CD4-positive, alpha-beta memory T cell (primary cell): ENCODE measurements at regions not wholly inside any gene's neighbourhood (a gene's known extent, or its start where the extent isn't known, plus 50 kb on each side); places are given as distances from the start of the nearest gene placed in this dataset.

Experiments used
- CTCF ChIA-PET: fragments of 350-600 bp; sonication (Branson Sonifier 250); formaldehyde crosslinking; loops from one replicate; lab custom pipeline; 2021; ENCODE audit warnings: inconsistent platforms; ENCODE audit not compliant: partially characterized antibody; lab: Charles Lee
- POLR2A ChIA-PET: fragments of 350-600 bp; sonication (Branson Sonifier 250); formaldehyde crosslinking; loops from one replicate; lab custom pipeline; 2021; ENCODE audit not compliant: partially characterized antibody; lab: Charles Lee
- DNase-seq, 5 donors: peaks; one replicate each; pipeline versions ENCODE4 v3.0.0 to v3.0.0-alpha.2; 2020 to 2022; ENCODE audit warnings: mixed read lengths in 1 of 5
- H3K27ac ChIP-seq: one replicate; pipeline ENCODE4 v1.7.0; 2013; ENCODE audit warnings: low read depth, low read length
- H3K27me3 ChIP-seq: 2 replicates; pipeline ENCODE4 v1.7.0; 2013; ENCODE audit warnings: mild to moderate bottlenecking, low read length, moderate library complexity; ENCODE audit not compliant: insufficient read depth
- H3K36me3 ChIP-seq: 2 replicates; pipeline ENCODE4 v1.7.0; 2013; ENCODE audit warnings: mild to moderate bottlenecking, low read length, moderate library complexity; ENCODE audit not compliant: insufficient read depth
- H3K4me1 ChIP-seq: 2 replicates; pipeline ENCODE4 v1.7.0; 2013; ENCODE audit warnings: mild to moderate bottlenecking, low read length, moderate library complexity; ENCODE audit not compliant: insufficient read depth
- H3K4me3 ChIP-seq, 2 donors: one replicate each; pipeline ENCODE4 v1.7.0; 2013; ENCODE audit warnings: low read length in 2 of 2, mild to moderate bottlenecking in 1 of 2
- H3K9me3 ChIP-seq, 2 donors: one replicate each; pipeline ENCODE4 v1.7.0; 2013; ENCODE audit warnings: low read length in 2 of 2, control low read depth in 1 of 2; ENCODE audit not compliant: control insufficient read depth in 1 of 2
- H3K27ac Mint-ChIP-seq, 7 donors: one replicate each; pipeline ENCODE4 v1.8.0; 2020 to 2021; ENCODE audit warnings: mixed read lengths in 7 of 7, mild to moderate bottlenecking in 6 of 7, inconsistent platforms in 3 of 7, moderate library complexity in 3 of 7
- H3K27me3 Mint-ChIP-seq, 2 donors: one replicate each; pipeline ENCODE4 v1.8.0; 2020 to 2021; ENCODE audit warnings: mixed read lengths in 2 of 2
- H3K36me3 Mint-ChIP-seq, 2 donors: one replicate each; pipeline ENCODE4 v1.8.0; 2020 to 2021; ENCODE audit warnings: mixed read lengths in 2 of 2, inconsistent platforms in 1 of 2, mild to moderate bottlenecking in 1 of 2
- H3K4me1 Mint-ChIP-seq, 4 donors: one replicate each; pipeline ENCODE4 v1.8.0; 2020 to 2021; ENCODE audit warnings: mixed read lengths in 4 of 4, mild to moderate bottlenecking in 1 of 4
- H3K4me3 Mint-ChIP-seq, 8 donors: one replicate each; pipeline ENCODE4 v1.8.0; 2020 to 2021; ENCODE audit warnings: mixed read lengths in 8 of 8, mild to moderate bottlenecking in 7 of 8, moderate library complexity in 6 of 8, inconsistent platforms in 3 of 8
- H3K9me3 Mint-ChIP-seq, 8 donors: one replicate each; pipeline ENCODE4 v1.8.0; 2020 to 2021; ENCODE audit warnings: mixed read lengths in 8 of 8, mild to moderate bottlenecking in 5 of 8, inconsistent platforms in 3 of 8, moderate library complexity in 1 of 8
- intact Hi-C: fragments of 100-400 bp; cut with micrococcal nuclease; formaldehyde crosslinking; loops from one replicate; pipeline ENCODE4 v1.15.1; 2023

DNA sequence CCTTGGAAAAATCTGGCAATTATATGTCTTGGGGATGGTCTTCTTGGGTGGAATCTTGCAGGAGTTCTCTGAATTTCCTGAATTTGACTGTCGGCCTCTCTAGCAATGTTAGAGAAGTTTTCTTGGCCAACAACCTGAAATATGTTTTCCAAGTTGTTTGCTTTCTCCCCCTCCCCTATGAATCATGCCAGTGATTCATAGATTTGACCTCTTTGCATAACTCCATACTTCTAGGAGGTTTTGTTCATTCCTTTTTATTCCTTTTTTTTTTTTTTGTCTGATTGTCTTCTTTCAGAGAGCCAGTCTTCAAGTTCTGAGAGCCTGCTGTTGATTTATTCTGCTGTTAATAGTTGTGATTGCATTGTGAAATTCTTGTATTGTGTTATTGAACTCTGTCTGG is 56.7 kb upstream of the SLC44A1 start:
- no peak overlapping the region for H3K4me3 ChIP-seq
- H3K27ac ChIP-seq, result no peak overlapping the region
- no peaks in the 10 kb centered on the region for H3K9me3 Mint-ChIP-seq
- no peak overlapping the region for H3K4me3 Mint-ChIP-seq
- CTCF ChIA-PET, result no interaction called here
- H3K4me1 Mint-ChIP-seq, result peaks cover 0 to 2% (median 0%) of the 10 kb centered on the region in 4 donors
- peaks cover 4% of the 10 kb centered on the region in 2 donors for H3K27me3 Mint-ChIP-seq
- H3K4me1 ChIP-seq, result no peaks in the 10 kb centered on the region
- H3K36me3 ChIP-seq, result no peaks in the 10 kb centered on the region
- H3K36me3 Mint-ChIP-seq, result no peaks in the 10 kb centered on the region
- POLR2A ChIA-PET, result no interaction called here
- no peaks in the 10 kb centered on the region for H3K9me3 ChIP-seq
- intact Hi-C loops, result no loop called here
- DNase-seq, result no peak
- no peak overlapping the region for H3K27ac Mint-ChIP-seq
- no peaks in the 10 kb centered on the region for H3K27me3 ChIP-seq

- POLR2A ChIA-PET, result no interaction called here
- Mint-ChIP-seq H3K27me3 (peaks cover 4 to 5% of the 10 kb centered on the region in 2 donors), H3K4me3 (no peak overlapping the region), H3K9me3 (no peaks in the 10 kb centered on the region), H3K4me1 (peaks cover 0 to 2% (median 0%) of the 10 kb centered on the region in 4 donors), H3K36me3 (no peaks in the 10 kb centered on the region), H3K27ac (peak overlapping the region in 1 of 7 donors; percentile 9)
- Histone ChIP-seq H3K4me3 (no peak overlapping the region), H3K27me3 (no peaks in the 10 kb centered on the region), H3K27ac (no peak overlapping the region), H3K4me1 (no peaks in the 10 kb centered on the region), H3K36me3 (no peaks in the 10 kb centered on the region), H3K9me3 (no peaks in the 10 kb centered on the region)
- intact Hi-C loops, result no loop called here
- no peak for DNase-seq
- CTCF ChIA-PET, result no interaction called here
Observed at GRCh38 chr9:105188746-105189145, 55.7 kb upstream of the SLC44A1 start.

GRCh38 chr9:105191508-105192121 is 52.8 kb upstream of the SLC44A1 start:
- no peaks in the 10 kb centered on the region for H3K36me3 ChIP-seq
- Mint-ChIP-seq H3K4me1 (peaks cover 0 to 2% (median 0%) of the 10 kb centered on the region in 4 donors), H3K27ac (peak overlapping the region in 1 of 7 donors; percentile 22), H3K9me3 (peaks cover 0 to 3% (median 0%) of the 10 kb centered on the region in 8 donors), H3K27me3 (peaks cover 6 to 11% of the 10 kb centered on the region in 2 donors), H3K36me3 (no peaks in the 10 kb centered on the region), H3K4me3 (peak overlapping the region in 2 of 8 donors; percentile 9 to 17)
- CTCF ChIA-PET, result no interaction called here
- no peak overlapping the region for H3K27ac ChIP-seq
- no peaks in the 10 kb centered on the region for H3K4me1 ChIP-seq
- no peaks in the 10 kb centered on the region for H3K9me3 ChIP-seq
- H3K27me3 ChIP-seq, result no peaks in the 10 kb centered on the region
- H3K4me3 ChIP-seq, result no peak overlapping the region
- DNase-seq, result no peak
- POLR2A ChIA-PET, result no interaction called here
- intact Hi-C loops, result no loop called here

DNA sequence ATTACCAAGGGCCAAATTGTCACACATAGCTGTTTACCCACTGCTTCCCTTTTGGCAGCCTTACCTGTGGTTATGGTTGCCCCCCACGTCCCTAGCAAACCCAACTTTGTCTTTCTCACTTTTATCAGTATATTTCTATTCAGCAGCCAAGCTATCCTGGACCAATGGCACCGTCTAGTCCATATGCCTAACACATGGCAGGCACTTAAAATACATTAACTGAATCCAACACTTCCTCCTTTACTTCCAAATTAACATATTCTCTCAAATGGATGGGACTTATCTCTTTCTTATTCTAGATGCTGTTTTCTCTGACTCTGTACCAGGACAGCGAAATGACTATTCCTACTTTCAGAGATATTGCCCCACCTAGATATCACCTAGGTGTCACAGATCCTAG is 50.9 kb upstream of the SLC44A1 start:
- CTCF ChIA-PET, result no interaction called here
- no peaks in the 10 kb centered on the region for H3K36me3 ChIP-seq
- peaks cover 0 to 2% (median 0%) of the 10 kb centered on the region in 4 donors for H3K4me1 Mint-ChIP-seq
- POLR2A ChIA-PET, result no interaction called here
- H3K9me3 ChIP-seq, result no peaks in the 10 kb centered on the region
- no peak overlapping the region for H3K4me3 Mint-ChIP-seq
- DNase-seq, result no peak
- no peak overlapping the region for H3K4me3 ChIP-seq
- no peaks in the 10 kb centered on the region for H3K36me3 Mint-ChIP-seq
- H3K27me3 Mint-ChIP-seq, result peaks cover 6 to 11% of the 10 kb centered on the region in 2 donors
- no peak overlapping the region for H3K27ac Mint-ChIP-seq
- no peak overlapping the region for H3K27ac ChIP-seq
- intact Hi-C loops, result no loop called here
- H3K27me3 ChIP-seq, result no peaks in the 10 kb centered on the region
- no peaks in the 10 kb centered on the region for H3K4me1 ChIP-seq
- peaks cover 0 to 3% (median 0%) of the 10 kb centered on the region in 8 donors for H3K9me3 Mint-ChIP-seq

- ChIA-PET POLR2A (no interaction called here), CTCF (no interaction called here)
- no peak for DNase-seq
- Mint-ChIP-seq H3K4me1 (peaks cover 0 to 2% (median 0%) of the 10 kb centered on the region in 4 donors), H3K9me3 (peaks cover 0 to 3% (median 0%) of the 10 kb centered on the region in 8 donors), H3K27me3 (peaks cover 6 to 11% of the 10 kb centered on the region in 2 donors), H3K36me3 (no peaks in the 10 kb centered on the region), H3K27ac (no peak overlapping the region), H3K4me3 (no peak overlapping the region)
- Histone ChIP-seq H3K27ac (no peak overlapping the region), H3K36me3 (no peaks in the 10 kb centered on the region), H3K4me3 (no peak overlapping the region), H3K4me1 (no peaks in the 10 kb centered on the region), H3K9me3 (no peaks in the 10 kb centered on the region), H3K27me3 (no peaks in the 10 kb centered on the region)
- intact Hi-C loops, result no loop called here
Observed at GRCh38 chr9:105194234-105194633, 50.2 kb upstream of the SLC44A1 start.
